Keratinocyte (primary cell): ENCODE measurements at regions not wholly inside any gene's neighbourhood (a gene's known extent, or its start where the extent isn't known, plus 50 kb on each side); places are given as distances from the start of the nearest gene placed in this dataset.

Experiments used
- DNase-seq: peaks from one replicate; pipeline ENCODE4 v3.0.0-alpha.2; 2011; ENCODE audit warnings: low read depth, missing footprints, low spot score
- FAIRE-seq: peaks from 2 replicates; lab custom pipeline; 2011; peaks lifted over from hg19 to GRCh38; lab: Jason Lieb, UNC
- H2AFZ ChIP-seq: 2 replicates; pipeline ENCODE4 v1.6.0; 2012; ENCODE audit warnings: low read length, control low read depth, inconsistent platforms; ENCODE audit not compliant: control insufficient read depth
- H3K27ac ChIP-seq: 2 replicates; pipeline ENCODE4 v1.5.1; 2011; ENCODE audit warnings: low read length; ENCODE audit not compliant: control insufficient read depth, insufficient read depth
- H3K27me3 ChIP-seq: 3 replicates; pipeline ENCODE4 v1.6.0; 2011; ENCODE audit warnings: low read length; ENCODE audit not compliant: control insufficient read depth, insufficient read depth; ENCODE audit errors: extremely low read depth
- H3K36me3 ChIP-seq, 2 experiments: 2 replicates in 1 of 2; 3 replicates in 1 of 2; pipeline ENCODE4 v1.5.1; 2011; ENCODE audit warnings: low read length in 2 of 2, mild to moderate bottlenecking in 1 of 2; ENCODE audit not compliant: control insufficient read depth in 2 of 2, insufficient read depth in 2 of 2; ENCODE audit errors: extremely low read depth in 1 of 2
- H3K4me1 ChIP-seq: 3 replicates; pipeline ENCODE4 v1.5.1; 2011; ENCODE audit warnings: low read length; ENCODE audit not compliant: control insufficient read depth, insufficient read depth; ENCODE audit errors: extremely low read depth
- H3K4me2 ChIP-seq: 3 replicates; pipeline ENCODE4 v1.6.0; 2011; ENCODE audit warnings: low read depth, low read length; ENCODE audit not compliant: control insufficient read depth, insufficient read depth; ENCODE audit errors: extremely low read depth
- H3K4me3 ChIP-seq, 3 experiments: fragments of 200-600 bp in 1 of 3; sonication (generic) in 1 of 3; 2 replicates in 2 of 3; 3 replicates in 1 of 3; pipeline ENCODE4 v1.5.1; 2011 to 2016; ENCODE audit warnings: low read length in 3 of 3, mild to moderate bottlenecking in 3 of 3, control low read depth in 2 of 3, inconsistent platforms in 1 of 3, low read depth in 1 of 3, mixed read lengths in 1 of 3, mixed run types in 1 of 3, moderate library complexity in 1 of 3; ENCODE audit not compliant: control insufficient read depth in 2 of 3, insufficient read depth in 2 of 3; ENCODE audit errors: extremely low read depth in 1 of 3
- H3K79me2 ChIP-seq: 2 replicates; pipeline ENCODE4 v1.6.0; 2012; ENCODE audit warnings: low read length; ENCODE audit not compliant: control insufficient read depth, insufficient read depth
- H3K9ac ChIP-seq: 3 replicates; pipeline ENCODE4 v1.6.0; 2011; ENCODE audit warnings: low read length; ENCODE audit not compliant: control insufficient read depth, insufficient read depth; ENCODE audit errors: extremely low read depth
- H3K9me1 ChIP-seq: 3 replicates; pipeline ENCODE4 v1.6.0; 2011; ENCODE audit warnings: low read length; ENCODE audit not compliant: control insufficient read depth, insufficient read depth; ENCODE audit errors: extremely low read depth
- H3K9me3 ChIP-seq: 2 replicates; pipeline ENCODE4 v1.5.1; 2012; ENCODE audit warnings: low read depth, low read length; ENCODE audit not compliant: control insufficient read depth
- H4K20me1 ChIP-seq: 3 replicates; pipeline ENCODE4 v1.6.0; 2011; ENCODE audit warnings: low read length; ENCODE audit not compliant: control insufficient read depth, insufficient read depth; ENCODE audit errors: extremely low read depth
- EZH2 ChIP-seq: IDR thresholded peaks from one replicate; pipeline ENCODE4 v1.6.1; 2012; ENCODE audit warnings: inconsistent platforms, mild to moderate bottlenecking, low read length, moderate library complexity
- dilution Hi-C: fragments of 300-500 bp; cut with MboI; formaldehyde crosslinking; loops from one replicate; pipeline ENCODE4 v1.7.0; 2020; ENCODE audit warnings: low sequenced_read_pairs; ENCODE audit not compliant: extremely low pct_ligation_motif_present
- TF ChIP-seq, protein P1 (sequence below), 3 experiments: IDR thresholded peaks in 1 of 3; conservative IDR thresholded peaks in 1 of 3; optimal IDR thresholded peaks in 1 of 3; 2 replicates in 2 of 3; 3 replicates in 1 of 3; pipeline versions ENCODE3 to v1.5.1; 2011; ENCODE audit warnings: low read length in 3 of 3, mild to moderate bottlenecking in 3 of 3, moderate library complexity in 2 of 3, control low read depth in 1 of 3, inconsistent platforms in 1 of 3; ENCODE audit not compliant: insufficient read depth in 2 of 3; ENCODE audit errors: extremely low read depth in 1 of 3

DNA sequence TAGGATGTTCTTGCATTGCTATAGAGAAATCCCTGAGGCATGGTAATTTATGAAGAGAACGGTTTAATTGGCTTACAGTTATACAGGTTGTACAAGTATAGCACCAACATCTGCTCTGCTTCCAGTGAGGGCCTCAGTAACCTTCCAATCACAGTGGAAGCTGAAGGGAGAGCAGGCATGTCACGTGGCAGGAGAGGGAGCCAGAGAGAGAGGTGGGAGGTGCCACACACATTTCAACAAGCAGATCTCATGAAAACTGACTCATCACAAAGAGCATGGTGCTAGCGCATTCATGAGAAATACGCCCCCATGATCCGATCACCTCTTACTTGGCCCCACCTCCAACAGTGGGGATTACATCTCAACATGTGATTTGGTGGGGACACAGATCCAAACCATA is 871.2 kb downstream of the TFAP2A start:
- no peaks in the 10 kb centered on the region for H3K27me3 ChIP-seq
- no peak for FAIRE-seq
- dilution Hi-C loops = no loop called here
- no peaks in the 10 kb centered on the region for H3K36me3 ChIP-seq
- no peaks in the 10 kb centered on the region for H3K79me2 ChIP-seq
- H4K20me1 ChIP-seq = no peaks in the 10 kb centered on the region
- no peak overlapping the region for H3K4me2 ChIP-seq
- TF ChIP-seq EZH2 = no peak
- TF ChIP-seq, protein P1, sequence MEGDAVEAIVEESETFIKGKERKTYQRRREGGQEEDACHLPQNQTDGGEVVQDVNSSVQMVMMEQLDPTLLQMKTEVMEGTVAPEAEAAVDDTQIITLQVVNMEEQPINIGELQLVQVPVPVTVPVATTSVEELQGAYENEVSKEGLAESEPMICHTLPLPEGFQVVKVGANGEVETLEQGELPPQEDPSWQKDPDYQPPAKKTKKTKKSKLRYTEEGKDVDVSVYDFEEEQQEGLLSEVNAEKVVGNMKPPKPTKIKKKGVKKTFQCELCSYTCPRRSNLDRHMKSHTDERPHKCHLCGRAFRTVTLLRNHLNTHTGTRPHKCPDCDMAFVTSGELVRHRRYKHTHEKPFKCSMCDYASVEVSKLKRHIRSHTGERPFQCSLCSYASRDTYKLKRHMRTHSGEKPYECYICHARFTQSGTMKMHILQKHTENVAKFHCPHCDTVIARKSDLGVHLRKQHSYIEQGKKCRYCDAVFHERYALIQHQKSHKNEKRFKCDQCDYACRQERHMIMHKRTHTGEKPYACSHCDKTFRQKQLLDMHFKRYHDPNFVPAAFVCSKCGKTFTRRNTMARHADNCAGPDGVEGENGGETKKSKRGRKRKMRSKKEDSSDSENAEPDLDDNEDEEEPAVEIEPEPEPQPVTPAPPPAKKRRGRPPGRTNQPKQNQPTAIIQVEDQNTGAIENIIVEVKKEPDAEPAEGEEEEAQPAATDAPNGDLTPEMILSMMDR (optimal IDR thresholded peaks at IDR 0.05 in 1 of 3, IDR thresholded peaks at IDR 0.05 in 1 of 3, conservative IDR thresholded peaks at IDR 0.05 in 1 of 3; ENCODE audit: extremely low read depth in 1 of 3, insufficient read depth in 2 of 3, low read length in 3 of 3) = peak in 1 of 3 experiments; percentile 32
- H3K4me1 ChIP-seq = no peaks in the 10 kb centered on the region
- H3K9ac ChIP-seq = no peak overlapping the region
- H3K9me3 ChIP-seq = no peaks in the 10 kb centered on the region
- H2AFZ ChIP-seq = no peak overlapping the region
- no peak overlapping the region for H3K27ac ChIP-seq
- no peaks in the 10 kb centered on the region for H3K9me1 ChIP-seq
- no peak for DNase-seq
- no peak overlapping the region for H3K4me3 ChIP-seq

DNA sequence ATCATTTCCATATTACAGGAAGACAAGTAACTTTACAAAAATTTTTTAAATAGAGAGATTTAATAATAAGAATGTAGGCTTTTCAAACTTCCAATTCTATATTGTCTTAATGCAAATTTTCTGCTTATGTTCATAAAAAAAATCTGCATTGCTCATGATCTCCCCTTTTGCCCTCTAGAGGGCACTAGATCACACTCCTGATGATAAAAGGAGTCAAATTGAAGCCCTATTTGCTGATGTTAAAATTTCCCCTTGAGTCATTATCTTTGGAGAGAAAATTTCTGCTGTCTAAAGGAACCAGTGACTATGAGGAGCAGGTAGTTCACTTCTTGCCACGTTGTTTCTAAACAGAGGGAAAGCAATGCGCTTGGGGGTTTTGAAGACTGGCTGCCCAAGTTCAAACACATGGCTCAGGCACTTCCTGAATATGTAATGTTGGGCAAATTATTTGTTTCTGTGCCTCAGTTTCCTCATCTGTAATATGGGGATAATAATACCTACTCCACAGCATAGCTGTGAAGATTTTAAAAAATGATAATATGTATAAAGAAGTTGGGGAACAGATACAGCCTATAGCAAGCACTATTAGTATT is 874.2 kb downstream of the TFAP2A start:
- H3K9me1 ChIP-seq = no peaks in the 10 kb centered on the region
- FAIRE-seq (peak; percentile 49), DNase-seq (no peak)
- H4K20me1 ChIP-seq = no peaks in the 10 kb centered on the region
- dilution Hi-C loops = no loop called here
- H3K27ac ChIP-seq = no peak overlapping the region
- H3K4me3 ChIP-seq = no peak overlapping the region
- no peak overlapping the region for H2AFZ ChIP-seq
- H3K9me3 ChIP-seq = no peaks in the 10 kb centered on the region
- no peak overlapping the region for H3K4me2 ChIP-seq
- H3K4me1 ChIP-seq = no peaks in the 10 kb centered on the region
- H3K27me3 ChIP-seq = no peaks in the 10 kb centered on the region
- H3K36me3 ChIP-seq = no peaks in the 10 kb centered on the region
- H3K79me2 ChIP-seq = no peaks in the 10 kb centered on the region
- H3K9ac ChIP-seq = no peak overlapping the region
- no peak for TF ChIP-seq EZH2
- TF ChIP-seq, protein P1 (optimal IDR thresholded peaks at IDR 0.05 in 1 of 3, IDR thresholded peaks at IDR 0.05 in 1 of 3, conservative IDR thresholded peaks at IDR 0.05 in 1 of 3; ENCODE audit: extremely low read depth in 1 of 3, insufficient read depth in 2 of 3, low read length in 3 of 3) = peak in 2 of 3 experiments; percentile 52 to 67
